HL-60 (cell line): ENCODE measurements at regions not wholly inside any gene's neighbourhood (a gene's known extent, or its start where the extent isn't known, plus 50 kb on each side); places are given as distances from the start of the nearest gene placed in this dataset.

ENCODE experiments used
- DNase-seq, 2 experiments: peaks; one replicate each; pipeline ENCODE4 v3.0.0-alpha.2; 2010 to 2020; ENCODE audit warnings: low read depth in 1 of 2, low spot score in 1 of 2
- H3K27ac ChIP-seq: fragments of 250-450 bp; sonication (Bioruptor Pico); replicated peaks from 2 replicates; pipeline ENCODE4 v1.5.1; 2020; ENCODE audit warnings: mild to moderate bottlenecking, moderate library complexity
- H3K27me3 ChIP-seq: fragments of 250-450 bp; sonication (Bioruptor Pico); 2 replicates; pipeline ENCODE4 v1.5.1; 2021; ENCODE audit warnings: mild to moderate bottlenecking, moderate library complexity; ENCODE audit not compliant: insufficient read depth, poor library complexity, severe bottlenecking
- H3K4me3 ChIP-seq: replicated peaks from 2 replicates; pipeline ENCODE4 v1.5.1; 2011; ENCODE audit warnings: mild to moderate bottlenecking, control low read depth, low read length; ENCODE audit not compliant: insufficient read depth
- CTCF ChIP-seq: IDR thresholded peaks from one replicate; pipeline ENCODE4 v1.5.1; 2011; ENCODE audit warnings: low read length, control low read depth, inconsistent platforms; ENCODE audit not compliant: insufficient read depth
- GABPA ChIP-seq: IDR thresholded peaks from 2 replicates; pipeline ENCODE4 v1.6.1; 2012; ENCODE audit warnings: low read depth
- POLR2AphosphoS5 ChIP-seq: IDR thresholded peaks from 2 replicates; pipeline ENCODE4 v1.6.1; 2012; ENCODE audit warnings: low read depth
- REST ChIP-seq: IDR thresholded peaks from 2 replicates; pipeline ENCODE4 v1.6.1; 2012; ENCODE audit warnings: low read depth; ENCODE audit not compliant: insufficient replicate concordance
- SPI1 ChIP-seq: IDR thresholded peaks from 2 replicates; pipeline ENCODE4 v1.6.1; 2012; ENCODE audit warnings: low read depth, mild to moderate bottlenecking, borderline replicate concordance

- TF ChIP-seq GABPA (no peak), CTCF (no peak), REST (no peak), SPI1 (no peak), POLR2AphosphoS5 (no peak)
Measured at GRCh38 chr21:20260124-20260523, 738.1 kb upstream of the NCAM2 start.

GRCh38 chr21:20261364-20261763, 736.8 kb upstream of the NCAM2 start:
- H3K4me3 ChIP-seq = no peak overlapping the region
- no peak overlapping the region for H3K27ac ChIP-seq
- H3K27me3 ChIP-seq = no peaks in the 10 kb centered on the region
- TF ChIP-seq SPI1 (no peak), REST (no peak), CTCF (no peak), POLR2AphosphoS5 (no peak), GABPA (no peak)
- DNase-seq = no peak

More at GRCh38 chr21:20260124-20260523, 738.1 kb upstream of the NCAM2 start:
- DNase-seq = no peak
- Histone ChIP-seq H3K27ac (no peak overlapping the region), H3K27me3 (no peaks in the 10 kb centered on the region), H3K4me3 (no peak overlapping the region)

- H3K27ac ChIP-seq = no peak overlapping the region
- H3K27me3 ChIP-seq = no peaks in the 10 kb centered on the region
- no peak overlapping the region for H3K4me3 ChIP-seq
- DNase-seq = no peak
- TF ChIP-seq GABPA (no peak), CTCF (no peak), POLR2AphosphoS5 (no peak), REST (no peak), SPI1 (no peak)
Measured at GRCh38 chr21:20265707-20266440, 732.3 kb upstream of the NCAM2 start.
